ENCODE measurements at regions not wholly inside any gene's neighbourhood (a gene's known extent, or its start where the extent isn't known, plus 50 kb on each side); places are given as distances from the start of the nearest gene placed in this dataset.

- 52 to 67% methylated on average over 2 to 10 of the region's 10 CpGs for WGBS, 2 donors
- H3K4me1 ChIP-seq, result no peaks in the 10 kb centered on the region
- H3K27me3 ChIP-seq, result no peaks in the 10 kb centered on the region
- ATAC-seq (no peak), DNase-seq (peak in 1 of 4 donors; percentile 37)
- H3K4me3 ChIP-seq, result no peak overlapping the region
- no peaks in the 10 kb centered on the region for H3K9me3 ChIP-seq
- no peak overlapping the region for H3K27ac ChIP-seq
- TF ChIP-seq POLR2A (IDR thresholded peaks at IDR 0.05) (no peak), CTCF (IDR thresholded peaks at IDR 0.05) (no peak)
- no peaks in the 10 kb centered on the region for H3K36me3 ChIP-seq (replicated peaks in 1 of 2; ENCODE audit: insufficient read depth in 1 of 2, low read depth in 2 of 2)
- intact Hi-C loops (cut with DNase I), result no loop called here
These were observed 307.7 kb upstream of the ARSJ start for GRCh38 chr4:114287079-114287696.

GRCh38 chr4:114296126-114296525 lies 302.5 kb upstream of the UGT8 start:
- H3K4me3 ChIP-seq, result no peak overlapping the region
- DNase-seq, result no peak
- no peaks in the 10 kb centered on the region for H3K9me3 ChIP-seq
- H3K27me3 ChIP-seq, result no peaks in the 10 kb centered on the region
- no peak overlapping the region for H3K27ac ChIP-seq
- WGBS, 2 donors, result 90 to 94% methylated on average over 5 to 7 of the region's 17 CpGs
- intact Hi-C loops (cut with DNase I), result no loop called here
- H3K36me3 ChIP-seq (replicated peaks in 1 of 2; ENCODE audit: insufficient read depth in 1 of 2, low read depth in 2 of 2), result no peaks in the 10 kb centered on the region
- TF ChIP-seq CTCF (IDR thresholded peaks at IDR 0.05), result no peak
- ATAC-seq, result no peak
- H3K4me1 ChIP-seq, result no peaks in the 10 kb centered on the region

- TF ChIP-seq CTCF (IDR thresholded peaks at IDR 0.05) (no peak), POLR2A (IDR thresholded peaks at IDR 0.05) (no peak)
- Histone ChIP-seq H3K27ac (no peak overlapping the region), H3K27me3 (no peaks in the 10 kb centered on the region), H3K36me3 (replicated peaks in 1 of 2; ENCODE audit: insufficient read depth in 1 of 2, low read depth in 2 of 2) (no peaks in the 10 kb centered on the region), H3K9me3 (no peaks in the 10 kb centered on the region), H3K4me1 (no peaks in the 10 kb centered on the region), H3K4me3 (no peak overlapping the region)
- ATAC-seq, result no peak
- 66 to 71% methylated on average over 2 of the region's 2 CpGs for WGBS, 2 donors
- intact Hi-C loops (cut with DNase I), result no loop called here
- DNase-seq, result no peak
These were observed 296.1 kb upstream of the UGT8 start for GRCh38 chr4:114302472-114302871.

GRCh38 chr4:114304046-114304445 lies 294.6 kb upstream of the UGT8 start:
- DNase-seq, result no peak
- Histone ChIP-seq H3K9me3 (no peaks in the 10 kb centered on the region), H3K27me3 (no peaks in the 10 kb centered on the region), H3K36me3 (replicated peaks in 1 of 2; ENCODE audit: insufficient read depth in 1 of 2, low read depth in 2 of 2) (no peaks in the 10 kb centered on the region), H3K4me3 (no peak overlapping the region), H3K27ac (peak overlapping the region in 1 of 4 donors; percentile 14), H3K4me1 (no peaks in the 10 kb centered on the region)
- WGBS, 2 donors, result 46% methylated on average over 2 of the region's 2 CpGs
- intact Hi-C loops (cut with DNase I), result no loop called here
- ATAC-seq, result no peak
- TF ChIP-seq CTCF (IDR thresholded peaks at IDR 0.05) (no peak), POLR2A (IDR thresholded peaks at IDR 0.05) (no peak)

GRCh38 chr4:114304567-114304966 lies 294.0 kb upstream of the UGT8 start:
- no peak for ATAC-seq
- Histone ChIP-seq H3K4me1 (no peaks in the 10 kb centered on the region), H3K9me3 (no peaks in the 10 kb centered on the region), H3K27ac (peak overlapping the region in 1 of 4 donors; percentile 14), H3K4me3 (no peak overlapping the region), H3K36me3 (replicated peaks in 1 of 2; ENCODE audit: insufficient read depth in 1 of 2, low read depth in 2 of 2) (no peaks in the 10 kb centered on the region), H3K27me3 (no peaks in the 10 kb centered on the region)
- no peak for DNase-seq
- intact Hi-C loops (cut with DNase I), result no loop called here
- WGBS, 2 donors, result 34 to 71% methylated on average over 1 of the region's 1 CpG
- TF ChIP-seq POLR2A (IDR thresholded peaks at IDR 0.05) (no peak), CTCF (IDR thresholded peaks at IDR 0.05) (no peak)

Measured in body of pancreas (tissue), 4 donors.